HCT116 (cell line): ENCODE measurements at regions not wholly inside any gene's neighbourhood (a gene's known extent, or its start where the extent isn't known, plus 50 kb on each side); places are given as distances from the start of the nearest gene placed in this dataset.

Experiments used
- ATAC-seq: fragments of 200-7000 bp; cut with Tn5 transposase; 2 replicates; pipeline ENCODE4 v1.9.1; 2020; ENCODE audit warnings: mild to moderate bottlenecking, moderate library complexity
- BruUV-seq: library from RNA; stranded (reverse); fragments of 400-500 nt; replicated peaks from 2 replicates; lab custom pipeline; 2021; lab: Mats Ljungman, UMichigan
- CTCF ChIA-PET: fragments of 300-600 bp; sonication (Branson Sonifier 250); formaldehyde crosslinking; loops from one replicate; lab custom pipeline; 2021; ENCODE audit warnings: antibody characterized with exemption; lab: Charles Lee
- POLR2A ChIA-PET: fragments of 300-600, 350-600 bp; sonication (Branson Sonifier 250); formaldehyde crosslinking; loops from one replicate; lab custom pipeline; 2021; ENCODE audit warnings: antibody characterized with exemption; lab: Charles Lee
- RAD21 ChIA-PET, 2 experiments: fragments of 300-600 bp; sonication (Branson Sonifier 250); formaldehyde crosslinking; loops; one replicate each; lab custom pipeline; 2023; ENCODE audit warnings: low total read pairs in 2 of 2; ENCODE audit not compliant: uncharacterized antibody in 2 of 2, unreplicated experiment in 2 of 2, low non-redundant PET in 1 of 2; lab: Charles Lee
- DNase-seq: peaks from one replicate; pipeline ENCODE4 v3.0.0-alpha.2; 2010; ENCODE audit warnings: low read depth, low spot score
- H2AFZ ChIP-seq: fragments of 200-600 bp; shearing (Covaris generic), sonication (generic); 2 replicates; pipeline ENCODE4 v1.6.1; 2017; ENCODE audit warnings: low read depth, mixed run types, mixed read lengths, antibody characterized with exemption, low read length; ENCODE audit not compliant: poor library complexity, severe bottlenecking
- H3K27ac ChIP-seq: 2 replicates; pipeline ENCODE4 v1.5.1; 2012; ENCODE audit warnings: low read depth, low read length
- H3K27me3 ChIP-seq: fragments of 200-600 bp; sonication (generic); 2 replicates; pipeline ENCODE4 v1.6.1; 2016; ENCODE audit warnings: mixed run types, low read length, mixed read lengths; ENCODE audit not compliant: insufficient read depth
- H3K36me3 ChIP-seq, 2 experiments: fragments of 200-500 bp in 1 of 2; fragments of 200-600 bp in 1 of 2; sonication (Bioruptor generic) in 1 of 2; sonication (generic) in 1 of 2; 2 replicates each; pipeline versions ENCODE4 v1.5.1 to v1.6.1; 2014 to 2016; ENCODE audit warnings: low read length in 2 of 2, inconsistent platforms in 1 of 2, mixed read lengths in 1 of 2, mixed run types in 1 of 2; ENCODE audit not compliant: insufficient read depth in 2 of 2, control insufficient read depth in 1 of 2
- H3K4me1 ChIP-seq, 2 experiments: fragments of 200-600 bp in 1 of 2; sonication (generic) in 1 of 2; 2 replicates each; pipeline versions ENCODE4 v1.5.1 to v1.6.1; 2012 to 2017; ENCODE audit warnings: low read length in 2 of 2, inconsistent platforms in 1 of 2, mild to moderate bottlenecking in 1 of 2, mixed read lengths in 1 of 2, mixed run types in 1 of 2, moderate library complexity in 1 of 2; ENCODE audit not compliant: insufficient read depth in 2 of 2, control insufficient read depth in 1 of 2
- H3K4me2 ChIP-seq: fragments of 200-600 bp; sonication (generic); 2 replicates; pipeline ENCODE4 v1.6.1; 2017; ENCODE audit warnings: mixed run types, low read length, mixed read lengths
- H3K4me3 ChIP-seq, 2 experiments: fragments of 200-600 bp in 1 of 2; sonication (generic) in 1 of 2; replicated peaks in 1 of 2; 2 replicates each; pipeline ENCODE4 v1.5.1; 2011 to 2016; ENCODE audit warnings: low read length in 2 of 2, control low read depth in 1 of 2, low read depth in 1 of 2, mild to moderate bottlenecking in 1 of 2, mixed read lengths in 1 of 2, mixed run types in 1 of 2
- H3K79me2 ChIP-seq: fragments of 200-600 bp; sonication (generic); 2 replicates; pipeline ENCODE4 v1.6.1; 2017; ENCODE audit warnings: mild to moderate bottlenecking, mixed run types, low read length, moderate library complexity, mixed read lengths; ENCODE audit not compliant: insufficient read depth
- H3K9ac ChIP-seq: fragments of 200-600 bp; sonication (generic); 2 replicates; pipeline ENCODE4 v1.6.1; 2016; ENCODE audit warnings: low read length, mixed read lengths
- H3K9me2 ChIP-seq: fragments of 200-600 bp; sonication (generic), shearing (Covaris generic); 2 replicates; pipeline ENCODE4 v1.6.1; 2017; ENCODE audit warnings: mixed run types, mild to moderate bottlenecking, moderate library complexity; ENCODE audit not compliant: insufficient read depth
- H3K9me3 ChIP-seq, 2 experiments: fragments of 200-500 bp in 1 of 2; fragments of 200-600 bp in 1 of 2; sonication (Bioruptor generic) in 1 of 2; sonication (generic) in 1 of 2; 2 replicates each; pipeline ENCODE4 v1.6.1; 2014 to 2017; ENCODE audit warnings: low read length in 2 of 2, mixed read lengths in 2 of 2, inconsistent platforms in 1 of 2, low read depth in 1 of 2, mild to moderate bottlenecking in 1 of 2, mixed run types in 1 of 2, moderate library complexity in 1 of 2; ENCODE audit not compliant: control insufficient read depth in 1 of 2, insufficient read depth in 1 of 2
- H4K20me1 ChIP-seq: fragments of 200-600 bp; sonication (generic), shearing (Covaris generic); 2 replicates; pipeline ENCODE4 v1.6.1; 2017; ENCODE audit warnings: mixed run types, mild to moderate bottlenecking, moderate library complexity; ENCODE audit not compliant: insufficient read depth
- CBX3 ChIP-seq: IDR thresholded peaks from 2 replicates; pipeline ENCODE4 v1.6.1; 2012; ENCODE audit warnings: low read depth
- CEBPB ChIP-seq: IDR thresholded peaks from 2 replicates; pipeline ENCODE4 v1.6.1; 2012; ENCODE audit warnings: low read depth
- EGR1 ChIP-seq: IDR thresholded peaks from 2 replicates; pipeline ENCODE4 v1.6.1; 2012; ENCODE audit warnings: low read depth
- ELF1 ChIP-seq: IDR thresholded peaks from 2 replicates; pipeline ENCODE4 v1.6.1; 2012; ENCODE audit warnings: low read depth, borderline replicate concordance
- EZH2 ChIP-seq: fragments of 200-600 bp; sonication (generic); IDR thresholded peaks from 2 replicates; pipeline ENCODE4 v1.6.1; 2017; ENCODE audit warnings: antibody characterized with exemption, mixed run types
- FOSL1 ChIP-seq: IDR thresholded peaks from 2 replicates; pipeline ENCODE4 v1.6.1; 2012; ENCODE audit warnings: low read depth
- JUND ChIP-seq: IDR thresholded peaks from 2 replicates; pipeline ENCODE4 v1.6.1; 2012
- MAX ChIP-seq: IDR thresholded peaks from 2 replicates; pipeline ENCODE4 v1.6.1; 2012
- POLR2A ChIP-seq: IDR thresholded peaks from 2 replicates; pipeline ENCODE4 v1.7.0; 2011; ENCODE audit warnings: borderline replicate concordance; ENCODE audit not compliant: insufficient read depth, insufficient read length; ENCODE audit errors: extremely low read depth
- POLR2AphosphoS5 ChIP-seq: IDR thresholded peaks from 2 replicates; pipeline ENCODE4 v1.6.1; 2011; ENCODE audit warnings: mild to moderate bottlenecking, low read depth, low read length, moderate library complexity
- RAD21 ChIP-seq: IDR thresholded peaks from 2 replicates; pipeline ENCODE4 v1.6.1; 2012; ENCODE audit warnings: low read depth, mild to moderate bottlenecking
- REST ChIP-seq: IDR thresholded peaks from 2 replicates; pipeline ENCODE4 v1.6.1; 2012; ENCODE audit warnings: low read depth
- SIN3A ChIP-seq: IDR thresholded peaks from 2 replicates; pipeline ENCODE4 v1.6.1; 2012; ENCODE audit warnings: low read depth
- SP1 ChIP-seq: IDR thresholded peaks from 2 replicates; pipeline ENCODE4 v1.6.1; 2012; ENCODE audit warnings: low read depth
- SRF ChIP-seq: IDR thresholded peaks from 2 replicates; pipeline ENCODE4 v1.6.1; 2012; ENCODE audit warnings: low read depth
- TCF7L2 ChIP-seq: IDR thresholded peaks from 2 replicates; pipeline ENCODE4 v1.7.0; 2011; ENCODE audit warnings: borderline replicate concordance, inconsistent platforms; ENCODE audit not compliant: insufficient read depth, insufficient read length; ENCODE audit errors: extremely low read depth
- YY1 ChIP-seq: IDR thresholded peaks from 2 replicates; pipeline ENCODE4 v1.6.1; 2011; ENCODE audit warnings: low read length, low read depth, moderate library complexity, mild to moderate bottlenecking; ENCODE audit not compliant: insufficient replicate concordance; ENCODE audit errors: extremely low read depth
- ZBTB33 ChIP-seq: IDR thresholded peaks from 2 replicates; pipeline ENCODE4 v1.6.1; 2011; ENCODE audit warnings: mild to moderate bottlenecking, low read length, moderate library complexity; ENCODE audit not compliant: insufficient replicate concordance; ENCODE audit errors: extremely low read depth
- ZFX ChIP-seq: fragments of 450-650 bp; IDR thresholded peaks from 2 replicates; pipeline ENCODE4 v1.6.1; 2017
- ZNF274 ChIP-seq: fragments of 200-500 bp; sonication (Bioruptor generic); IDR thresholded peaks from 2 replicates; pipeline ENCODE4 v1.6.1; 2014; ENCODE audit warnings: mild to moderate bottlenecking, low read depth, low read length, inconsistent platforms
- intact Hi-C: fragments of 100-400 bp; cut with micrococcal nuclease; formaldehyde crosslinking; loops from 2 replicates; pipeline ENCODE4 v1.10.0; 2022

- H3K36me3 ChIP-seq = no peaks in the 10 kb centered on the region
- H3K27ac ChIP-seq = no peak overlapping the region
- no peaks in the 10 kb centered on the region for H4K20me1 ChIP-seq
- no peaks in the 10 kb centered on the region; a peak in 1 of 4 replicates for H3K9me3 ChIP-seq
- H2AFZ ChIP-seq = no peak overlapping the region
- intact Hi-C loops = no loop called here
- no peaks in the 10 kb centered on the region for H3K9me2 ChIP-seq
- H3K9ac ChIP-seq = no peak overlapping the region
- ATAC-seq (no peak), DNase-seq (no peak)
- H3K27me3 ChIP-seq = no peaks in the 10 kb centered on the region
- CTCF ChIA-PET = no interaction called here
- no peak for TF ChIP-seq ELF1
- no peak for TF ChIP-seq RAD21
- no peak for TF ChIP-seq SIN3A
- TF ChIP-seq POLR2AphosphoS5 = no peak
- no peak for TF ChIP-seq EZH2
- no peak for TF ChIP-seq ZFX
- TF ChIP-seq CEBPB = no peak
- no peak for TF ChIP-seq CBX3
- no peak for TF ChIP-seq YY1
- no peak for TF ChIP-seq MAX
- TF ChIP-seq JUND = no peak
- no peak for TF ChIP-seq SP1
- no peak for TF ChIP-seq REST
- no peak for TF ChIP-seq FOSL1
- TF ChIP-seq ZBTB33 = no peak
- no peak for TF ChIP-seq SRF
- no peak for TF ChIP-seq EGR1
- TF ChIP-seq ZNF274 = no peak
- TF ChIP-seq TCF7L2 = no peak
- no peak for TF ChIP-seq POLR2A
- no peaks in the 10 kb centered on the region for H3K79me2 ChIP-seq
- no peaks in the 10 kb centered on the region for H3K4me1 ChIP-seq
- no peak overlapping the region for H3K4me3 ChIP-seq
- no peak overlapping the region for H3K4me2 ChIP-seq
- BruUV-seq = no TSS peak
- RAD21 ChIA-PET = no interaction called here
- POLR2A ChIA-PET = no interaction called here
Measured at GRCh38 chr5:162231522-162231921, 163.9 kb downstream of the GABRG2 start.
